ACHN (cell line): ENCODE measurements at regions not wholly inside any gene's neighbourhood (a gene's known extent, or its start where the extent isn't known, plus 50 kb on each side); places are given as distances from the start of the nearest gene placed in this dataset.

Source experiments
- DNase-seq: peaks from one replicate; pipeline ENCODE4 v3.0.0-alpha.2; 2015
- in situ Hi-C: cut with HindIII; loops from 2 replicates; pipeline ENCODE4 v1.10.0; 2017; ENCODE audit warnings: low sequenced_read_pairs, low pct_ligation_motif_present, low pct_unique_long_range_greater_than_20kb

GRCh38 chr15:31733424-31733823 is 296.9 kb upstream of the CHRNA7 start:
- in situ Hi-C loops = no loop called here
- no peak for DNase-seq

GRCh38 chr15:31740203-31740602 is 290.1 kb upstream of the CHRNA7 start:
- no peak for DNase-seq
- in situ Hi-C loops = no loop called here

GRCh38 chr15:31745841-31746240 is 284.5 kb upstream of the CHRNA7 start:
- in situ Hi-C loops = no loop called here
- no peak for DNase-seq

- in situ Hi-C loops = no loop called here
Measured at GRCh38 chr15:31752065-31752762, 278.1 kb upstream of the CHRNA7 start.

DNA sequence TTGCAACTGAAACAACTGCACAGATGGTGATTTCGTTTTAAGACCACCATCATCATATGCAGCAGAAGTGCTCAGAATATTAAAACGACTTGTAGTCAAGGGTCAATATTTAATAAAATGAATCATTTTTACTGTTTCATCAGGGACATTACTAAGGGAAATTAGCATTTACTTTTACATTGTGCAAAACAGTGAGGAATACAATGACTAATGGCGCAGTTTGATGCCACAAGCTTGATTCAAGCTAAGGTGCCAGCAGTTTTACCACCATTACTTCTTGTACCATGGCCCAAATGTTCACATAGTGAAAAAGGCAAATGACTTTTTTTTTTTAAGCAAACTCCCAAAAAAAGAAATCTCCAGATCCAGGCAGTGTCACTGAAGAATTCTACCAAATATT is 277.4 kb upstream of the CHRNA7 start:
- in situ Hi-C loops = no loop called here
- DNase-seq = no peak

More at GRCh38 chr15:31752065-31752762, 278.1 kb upstream of the CHRNA7 start:
- DNase-seq = no peak

GRCh38 chr15:31758126-31758525 is 272.2 kb upstream of the CHRNA7 start:
- in situ Hi-C loops = no loop called here
- no peak for DNase-seq

DNA sequence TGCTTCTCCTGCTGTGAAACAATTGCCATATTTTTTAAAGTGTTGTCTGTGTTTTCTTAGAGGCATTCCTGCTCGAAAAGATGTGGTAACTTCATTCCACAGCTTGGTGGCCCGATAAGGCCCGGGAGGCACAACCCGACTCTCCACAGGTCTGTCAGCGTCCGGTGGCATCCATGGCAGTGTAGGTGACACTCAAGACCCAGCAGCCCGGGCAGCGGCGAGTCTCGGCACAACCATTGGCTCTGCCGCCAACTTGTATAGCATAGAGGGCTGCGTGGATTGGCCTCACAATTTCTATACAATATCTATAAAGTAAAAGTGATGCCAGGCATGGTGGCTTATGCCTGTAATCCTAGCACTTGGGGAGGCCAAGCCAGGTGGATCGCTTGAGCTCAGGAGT is 262.3 kb upstream of the CHRNA7 start:
- in situ Hi-C loops = no loop called here
- no peak for DNase-seq

DNA sequence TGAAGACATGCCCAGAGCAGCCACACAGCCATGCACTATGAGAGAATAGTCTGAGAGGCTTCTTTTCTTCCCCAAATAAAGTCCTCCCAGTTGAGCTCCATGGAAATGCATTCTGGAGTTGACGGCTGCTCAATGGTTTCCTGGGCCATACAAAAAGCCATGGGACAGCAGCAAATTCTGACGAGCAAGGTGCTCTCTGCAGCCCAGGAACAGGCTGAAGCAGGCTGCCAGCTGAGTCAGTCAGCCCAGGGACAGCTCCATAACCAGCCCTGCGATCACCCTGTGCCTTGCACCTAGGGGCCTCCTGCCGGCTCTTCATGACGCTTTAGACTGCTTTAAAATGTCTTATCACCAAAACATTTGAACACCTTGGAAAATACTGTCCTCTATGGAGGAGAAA is 256.3 kb upstream of the CHRNA7 start:
- in situ Hi-C loops = no loop called here
- no peak for DNase-seq

DNA sequence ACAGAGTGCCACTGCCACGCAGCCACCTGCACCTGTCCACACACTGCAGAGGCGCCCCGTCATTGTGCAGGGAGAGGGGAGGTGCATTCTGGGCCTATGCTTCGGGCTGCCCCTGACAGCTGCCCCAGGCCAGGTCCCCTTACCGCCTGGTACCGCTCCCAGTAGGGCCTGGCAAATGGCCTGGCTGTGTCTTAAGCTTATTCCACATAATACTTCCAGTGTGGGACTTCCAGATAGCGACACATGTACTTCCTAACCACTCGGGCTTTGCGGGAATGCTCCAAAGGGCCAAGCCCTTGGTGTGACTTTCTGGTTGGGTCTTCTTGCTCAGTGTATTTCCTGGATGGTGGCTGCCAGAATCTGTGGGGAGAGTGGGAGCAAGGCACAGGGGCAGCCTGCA is 254.3 kb upstream of the CHRNA7 start:
- in situ Hi-C loops = no loop called here
- DNase-seq = no peak

DNA sequence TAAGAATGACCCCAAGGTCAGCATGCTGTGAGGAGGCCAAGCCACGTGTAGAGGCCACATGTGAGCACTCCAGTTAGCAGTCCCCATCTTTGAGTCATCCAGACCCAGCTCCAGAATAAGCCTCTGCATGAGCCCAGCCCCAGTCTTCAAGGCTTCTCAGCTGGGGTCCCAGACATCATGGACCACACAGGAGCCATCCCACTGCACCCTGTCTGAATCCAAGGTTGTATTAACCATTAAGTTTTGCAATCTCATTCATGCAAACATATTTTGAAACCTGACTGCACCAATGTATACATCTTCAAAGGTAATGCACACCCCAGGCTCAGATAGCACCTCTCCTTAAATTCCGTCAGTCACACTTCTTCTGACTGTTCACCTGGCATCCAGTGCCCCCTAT is 249.1 kb upstream of the CHRNA7 start:
- no peak for DNase-seq
- in situ Hi-C loops = no loop called here

DNA sequence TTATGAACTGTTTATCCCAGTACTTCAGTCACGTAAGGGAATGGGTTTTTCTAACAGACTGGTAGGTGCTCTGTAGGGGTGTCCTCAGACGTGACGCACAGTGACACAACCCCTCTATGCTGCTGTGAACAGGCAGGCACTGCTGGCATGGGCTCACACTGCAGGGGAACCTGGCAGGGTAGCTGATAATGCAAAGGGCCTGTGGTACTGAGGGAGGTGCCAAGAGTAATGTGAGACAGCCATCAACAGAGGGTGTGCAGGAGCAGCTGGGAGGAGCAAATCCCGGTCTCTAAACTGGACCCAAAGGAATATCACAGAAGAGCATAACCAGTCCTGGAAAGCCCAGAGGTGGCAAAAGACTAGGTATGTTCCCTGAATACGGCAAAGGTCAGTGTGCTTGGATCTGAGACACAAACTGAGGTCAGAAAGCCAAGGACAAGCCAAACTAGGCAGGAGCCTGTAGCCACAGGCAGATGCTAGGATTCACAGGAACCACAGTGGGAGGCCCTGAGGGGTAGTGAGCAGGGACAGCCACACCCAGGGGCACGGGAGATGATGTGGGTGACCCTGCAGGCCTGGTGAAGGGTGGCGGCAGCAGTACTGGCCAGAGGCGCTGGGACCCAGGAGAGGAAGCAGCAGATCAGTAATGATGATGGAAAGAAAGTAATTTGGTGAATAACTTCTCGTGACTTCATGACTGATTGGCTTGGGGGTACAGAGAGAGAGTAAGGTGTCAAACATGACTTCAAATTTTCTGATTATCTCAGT is 248.1 kb upstream of the CHRNA7 start:
- no peak for DNase-seq
- in situ Hi-C loops = no loop called here

- in situ Hi-C loops = no loop called here
- DNase-seq = no peak
Measured at GRCh38 chr15:31782951-31783350, 247.4 kb upstream of the CHRNA7 start.

DNA sequence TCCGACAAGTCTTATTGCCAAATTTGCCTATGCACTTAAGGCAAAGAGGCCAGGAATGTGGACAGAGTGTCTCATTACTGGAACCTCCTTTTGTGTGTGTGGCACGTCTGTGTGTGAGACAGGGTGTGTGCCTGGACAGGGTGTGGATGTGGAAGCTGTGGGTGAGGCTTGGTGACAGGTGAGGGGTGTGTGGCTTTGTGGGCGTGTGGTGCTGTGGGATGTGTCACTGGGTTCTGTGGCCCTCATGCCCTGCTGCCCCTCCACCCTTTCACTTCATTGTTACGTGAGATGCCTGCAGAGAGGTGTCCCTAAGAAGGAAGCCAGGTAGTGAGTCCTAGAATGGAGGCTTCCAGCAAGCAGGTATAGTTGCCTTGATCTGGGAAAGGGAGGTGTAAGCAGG is 244.0 kb upstream of the CHRNA7 start:
- in situ Hi-C loops = no loop called here

GRCh38 chr15:31788104-31788503 is 242.2 kb upstream of the CHRNA7 start:
- DNase-seq = no peak
- in situ Hi-C loops = no loop called here

More for the DNA sequence above, 244.0 kb upstream of the CHRNA7 start:
- no peak for DNase-seq

GRCh38 chr15:31792611-31793199 is 237.6 kb upstream of the CHRNA7 start:
- no peak for DNase-seq
- in situ Hi-C loops = no loop called here

- in situ Hi-C loops = no loop called here
- no peak for DNase-seq
Measured at GRCh38 chr15:31799319-31799714, 231.0 kb upstream of the CHRNA7 start.

DNA sequence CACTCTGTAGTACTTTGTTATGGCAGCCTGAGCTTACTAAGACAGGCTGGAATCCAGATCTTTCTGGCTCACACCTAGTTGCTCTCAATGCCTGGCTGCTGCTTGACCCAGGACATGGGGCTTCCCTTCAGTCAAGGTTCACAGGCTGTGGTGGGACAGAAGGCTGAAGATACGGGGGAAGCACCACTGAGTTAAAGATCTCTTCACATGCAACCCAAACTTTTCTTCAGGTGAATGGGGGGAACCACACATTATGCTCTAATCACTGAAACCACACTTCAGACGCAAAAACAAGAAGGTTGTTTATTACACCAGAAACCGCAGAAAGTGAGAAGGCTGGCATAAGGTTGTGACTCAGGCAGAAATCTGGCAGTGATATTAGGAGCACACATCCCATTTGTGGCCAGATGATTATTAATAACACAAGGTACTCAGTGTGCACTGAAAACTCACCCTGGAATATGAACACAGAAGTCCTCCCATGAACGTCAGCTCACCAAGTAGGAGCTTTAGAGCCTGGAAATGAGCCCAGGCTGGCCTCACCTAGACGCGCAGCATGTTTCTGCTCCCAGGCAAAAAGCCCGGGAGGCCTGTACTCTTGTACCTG is 230.5 kb upstream of the CHRNA7 start:
- no peak for DNase-seq
- in situ Hi-C loops = no loop called here

- in situ Hi-C loops = no loop called here
Measured at GRCh38 chr15:31801152-31801551, 229.2 kb upstream of the CHRNA7 start.

DNA sequence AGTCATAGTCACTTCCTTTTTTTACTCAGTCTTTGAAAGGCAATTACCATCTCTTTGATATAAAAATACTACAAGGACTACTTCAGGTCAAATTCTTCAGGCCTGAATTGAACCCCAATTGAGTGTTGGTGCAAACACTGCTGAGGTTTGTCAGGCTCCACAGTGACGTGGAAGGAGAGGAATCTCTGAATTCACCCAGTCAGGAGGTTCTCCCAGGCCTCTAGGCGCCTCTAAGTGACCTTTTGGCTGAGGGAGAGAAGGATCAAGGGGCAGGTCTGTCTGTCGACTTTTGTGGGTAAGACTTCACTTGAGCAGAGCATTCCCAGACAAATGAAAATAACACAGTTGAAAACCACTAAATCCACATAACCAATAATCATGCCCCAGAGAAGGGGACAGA is 227.6 kb upstream of the CHRNA7 start:
- DNase-seq = no peak
- in situ Hi-C loops = no loop called here

More at GRCh38 chr15:31801152-31801551, 229.2 kb upstream of the CHRNA7 start:
- DNase-seq = no peak
